ENCODE measurements at regions not wholly inside any gene's neighbourhood (a gene's known extent, or its start where the extent isn't known, plus 50 kb on each side); places are given as distances from the start of the nearest gene placed in this dataset.
A peak's percentile ranks its signal among the peaks of the same experiment; 100 is the strongest.

DNA sequence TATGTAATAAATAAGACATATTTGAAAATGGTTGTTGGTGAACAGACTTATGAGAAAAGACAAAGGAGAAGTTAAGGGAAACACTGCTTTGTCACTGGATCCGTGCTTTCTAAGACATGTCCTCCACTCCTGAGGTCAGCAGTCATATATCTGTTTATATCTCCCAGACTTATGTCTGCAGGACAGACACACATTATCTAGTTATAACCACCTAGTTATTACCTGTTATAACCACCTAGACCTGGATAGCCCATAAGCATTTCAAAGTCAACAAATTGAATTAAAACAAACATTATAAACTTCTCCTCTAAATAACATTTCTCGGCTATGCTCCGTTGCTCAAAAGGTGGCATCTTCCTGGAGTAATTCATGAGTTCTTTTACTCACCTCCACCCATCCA is 96.4 kb downstream of the SPRY2 start:
- peaks cover 15% of the 10 kb centered on the region for H3K4me1 ChIP-seq (ENCODE audit: insufficient read depth)
- H2AFZ ChIP-seq: 0 out of 2 replicates have a peak overlapping the region, but pooled peaks have one; percentile 11
- H4K20me1 ChIP-seq (replicated peaks; ENCODE audit: insufficient read depth): no peaks in the 10 kb centered on the region
- no peaks in the 10 kb centered on the region for H3K9me2 ChIP-seq (ENCODE audit: insufficient read depth)
- H3K4me2 ChIP-seq: no peak overlapping the region
- Mint-ChIP-seq H3K4me3 (no peak overlapping the region), H3K9me3 (no peaks in the 10 kb centered on the region; the same call in 2 of the 3 replicates), H3K36me3 (ENCODE audit: low read depth) (no peaks in the 10 kb centered on the region), H3K4me1 (peaks cover 14% of the 10 kb centered on the region), H3K27ac (no peak overlapping the region), H3K27me3 (ENCODE audit: insufficient read depth, low read depth, poor library complexity) (no peaks in the 10 kb centered on the region)
- H3K27me3 ChIP-seq (ENCODE audit: insufficient read depth): no peaks in the 10 kb centered on the region
- ATAC-seq (no peak), DNase-seq (ENCODE audit: low spot score) (no peak)
- H3K4me3 ChIP-seq: no peak overlapping the region
- no peaks in the 10 kb centered on the region for H3K79me2 ChIP-seq (replicated peaks; ENCODE audit: insufficient read depth)
- TF ChIP-seq POLR2AphosphoS5 (IDR thresholded peaks at IDR 0.05; ENCODE audit: low read depth) (no peak), ZNF331 (CRISPR knock-in tag; IDR thresholded peaks at IDR 0.05; ENCODE audit: low read depth) (no peak), JUNB (IDR thresholded peaks at IDR 0.05; ENCODE audit: unreplicated experiment) (no peak), EZH2phosphoT487 (IDR thresholded peaks at IDR 0.05; ENCODE audit: unreplicated experiment) (no peak), EZH2 (IDR thresholded peaks at IDR 0.05; ENCODE audit: low read depth, unreplicated experiment) (no peak), NANOG (IDR thresholded peaks at IDR 0.05; ENCODE audit: borderline replicate concordance) (no peak), CTCF (conservative IDR thresholded peaks at IDR 0.05; ENCODE audit: low read depth in 2 of 2) (no peak), STAT1 (IDR thresholded peaks at IDR 0.05; ENCODE audit: unreplicated experiment) (no peak)
- TF ChIP-seq, protein P1, sequence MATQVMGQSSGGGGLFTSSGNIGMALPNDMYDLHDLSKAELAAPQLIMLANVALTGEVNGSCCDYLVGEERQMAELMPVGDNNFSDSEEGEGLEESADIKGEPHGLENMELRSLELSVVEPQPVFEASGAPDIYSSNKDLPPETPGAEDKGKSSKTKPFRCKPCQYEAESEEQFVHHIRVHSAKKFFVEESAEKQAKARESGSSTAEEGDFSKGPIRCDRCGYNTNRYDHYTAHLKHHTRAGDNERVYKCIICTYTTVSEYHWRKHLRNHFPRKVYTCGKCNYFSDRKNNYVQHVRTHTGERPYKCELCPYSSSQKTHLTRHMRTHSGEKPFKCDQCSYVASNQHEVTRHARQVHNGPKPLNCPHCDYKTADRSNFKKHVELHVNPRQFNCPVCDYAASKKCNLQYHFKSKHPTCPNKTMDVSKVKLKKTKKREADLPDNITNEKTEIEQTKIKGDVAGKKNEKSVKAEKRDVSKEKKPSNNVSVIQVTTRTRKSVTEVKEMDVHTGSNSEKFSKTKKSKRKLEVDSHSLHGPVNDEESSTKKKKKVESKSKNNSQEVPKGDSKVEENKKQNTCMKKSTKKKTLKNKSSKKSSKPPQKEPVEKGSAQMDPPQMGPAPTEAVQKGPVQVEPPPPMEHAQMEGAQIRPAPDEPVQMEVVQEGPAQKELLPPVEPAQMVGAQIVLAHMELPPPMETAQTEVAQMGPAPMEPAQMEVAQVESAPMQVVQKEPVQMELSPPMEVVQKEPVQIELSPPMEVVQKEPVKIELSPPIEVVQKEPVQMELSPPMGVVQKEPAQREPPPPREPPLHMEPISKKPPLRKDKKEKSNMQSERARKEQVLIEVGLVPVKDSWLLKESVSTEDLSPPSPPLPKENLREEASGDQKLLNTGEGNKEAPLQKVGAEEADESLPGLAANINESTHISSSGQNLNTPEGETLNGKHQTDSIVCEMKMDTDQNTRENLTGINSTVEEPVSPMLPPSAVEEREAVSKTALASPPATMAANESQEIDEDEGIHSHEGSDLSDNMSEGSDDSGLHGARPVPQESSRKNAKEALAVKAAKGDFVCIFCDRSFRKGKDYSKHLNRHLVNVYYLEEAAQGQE (IDR thresholded peaks at IDR 0.05; ENCODE audit: unreplicated experiment): no peak
- TF ChIP-seq, protein P2, sequence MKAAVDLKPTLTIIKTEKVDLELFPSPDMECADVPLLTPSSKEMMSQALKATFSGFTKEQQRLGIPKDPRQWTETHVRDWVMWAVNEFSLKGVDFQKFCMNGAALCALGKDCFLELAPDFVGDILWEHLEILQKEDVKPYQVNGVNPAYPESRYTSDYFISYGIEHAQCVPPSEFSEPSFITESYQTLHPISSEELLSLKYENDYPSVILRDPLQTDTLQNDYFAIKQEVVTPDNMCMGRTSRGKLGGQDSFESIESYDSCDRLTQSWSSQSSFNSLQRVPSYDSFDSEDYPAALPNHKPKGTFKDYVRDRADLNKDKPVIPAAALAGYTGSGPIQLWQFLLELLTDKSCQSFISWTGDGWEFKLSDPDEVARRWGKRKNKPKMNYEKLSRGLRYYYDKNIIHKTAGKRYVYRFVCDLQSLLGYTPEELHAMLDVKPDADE (IDR thresholded peaks at IDR 0.05): no peak
- no peaks in the 10 kb centered on the region for H3K36me3 ChIP-seq (ENCODE audit: insufficient read depth)
- H3K27ac ChIP-seq (ENCODE audit: low read depth): no peak overlapping the region
- no peaks in the 10 kb centered on the region for H3F3A ChIP-seq (replicated peaks; ENCODE audit: low read depth)

Data from GM23338 (cell line).